K562 (cell line): ENCODE measurements at regions not wholly inside any gene's neighbourhood (a gene's known extent, or its start where the extent isn't known, plus 50 kb on each side); places are given as distances from the start of the nearest gene placed in this dataset.

Experiments used
- ATAC-seq: fragments of 200-7000 bp; cut with Tn5 transposase; 3 replicates; pipeline ENCODE4 v1.9.1; 2020; ENCODE audit warnings: moderate library complexity
- BruUV-seq: library from RNA; stranded (reverse); fragments of 400-500 nt; replicated peaks from 2 replicates; lab custom pipeline; 2021; lab: Mats Ljungman, UMichigan
- CTCF ChIA-PET: fragments of 300-600 bp; formaldehyde crosslinking; extraction: SDS; loops from one replicate; lab custom pipeline; 2021; ENCODE audit warnings: low intra/inter-chr PET ratio; lab: Yijun Ruan, JAX
- POLR2A ChIA-PET: fragments of 300-600, 350-650 bp; sonication (Branson Sonifier 250); formaldehyde crosslinking; extraction: SDS; loops from one replicate; lab custom pipeline; 2021; ENCODE audit warnings: antibody characterized with exemption, inconsistent platforms; lab: Yijun Ruan, JAX
- DNase-seq, 4 experiments: peaks; one replicate each; pipeline versions ENCODE4 v3.0.0 to v3.0.0-alpha.2; 2011 to 2018; ENCODE audit warnings: low spot score in 3 of 4, mixed read lengths in 3 of 4; ENCODE audit errors: extremely low read depth in 1 of 4
- FAIRE-seq: peaks from 2 replicates; lab custom pipeline; 2011; peaks lifted over from hg19 to GRCh38; lab: Jason Lieb, UNC
- H2AFZ ChIP-seq: 2 replicates; pipeline ENCODE4 v1.6.0; 2011; ENCODE audit warnings: low read depth, low read length, control low read depth, inconsistent platforms
- H3K27ac ChIP-seq: fragments of 200-600 bp; 3 replicates; pipeline ENCODE4 v1.8.0; 2011; ENCODE audit warnings: low read depth, mild to moderate bottlenecking, control low read depth, inconsistent platforms, low read length, moderate library complexity, mixed read lengths; ENCODE audit errors: extremely low read depth
- H3K27me3 ChIP-seq, 2 experiments: fragments of 300-600 bp in 1 of 2; 2 replicates in 1 of 2; 3 replicates in 1 of 2; pipeline versions ENCODE4 v1.6.0 to v1.8.0; 2011; ENCODE audit warnings: inconsistent platforms in 2 of 2, low read length in 2 of 2, mild to moderate bottlenecking in 1 of 2, mixed read lengths in 1 of 2, moderate library complexity in 1 of 2; ENCODE audit not compliant: control insufficient read depth in 2 of 2, insufficient read depth in 2 of 2
- H3K36me3 ChIP-seq: fragments of 300-600 bp; 3 replicates; pipeline ENCODE4 v1.8.0; 2011; ENCODE audit warnings: mild to moderate bottlenecking, low read length, inconsistent platforms; ENCODE audit not compliant: control insufficient read depth, insufficient read depth
- H3K4me1 ChIP-seq, 2 experiments: fragments of 200-600 bp in 1 of 2; replicated peaks in 1 of 2; 2 replicates in 1 of 2; 3 replicates in 1 of 2; pipeline versions ENCODE4 v1.5.1 to v1.8.0; 2011; ENCODE audit warnings: inconsistent platforms in 2 of 2, low read length in 2 of 2, mild to moderate bottlenecking in 1 of 2, mixed read lengths in 1 of 2, moderate library complexity in 1 of 2; ENCODE audit not compliant: control insufficient read depth in 2 of 2, insufficient read depth in 2 of 2
- H3K4me2 ChIP-seq: 2 replicates; pipeline ENCODE4 v1.6.1; 2011; ENCODE audit warnings: low read length, control low read depth, inconsistent platforms, mixed read lengths; ENCODE audit not compliant: insufficient read depth
- H3K4me3 ChIP-seq: fragments of 200-600 bp; sonication (generic), shearing (Covaris generic); 2 replicates; pipeline ENCODE4 v1.5.1; 2016; ENCODE audit warnings: control low read depth, inconsistent platforms
- H3K79me2 ChIP-seq: fragments of 200-600 bp; 3 replicates; pipeline ENCODE4 v1.8.0; 2011; ENCODE audit warnings: low read length, inconsistent platforms; ENCODE audit not compliant: control insufficient read depth, insufficient read depth
- H3K9ac ChIP-seq, 2 experiments: 2 replicates each; pipeline versions ENCODE4 v1.6.0 to v1.6.1; 2011; ENCODE audit warnings: low read depth in 2 of 2, low read length in 2 of 2, control low read depth in 1 of 2, inconsistent platforms in 1 of 2, mild to moderate bottlenecking in 1 of 2, mixed read lengths in 1 of 2; ENCODE audit not compliant: insufficient read depth in 1 of 2
- H3K9me1 ChIP-seq: one replicate; pipeline ENCODE4 v1.6.0; 2011; ENCODE audit warnings: inconsistent platforms, mild to moderate bottlenecking, low read length, moderate library complexity; ENCODE audit not compliant: control insufficient read depth, insufficient read depth
- H3K9me3 ChIP-seq: replicated peaks from 2 replicates; pipeline ENCODE4 v1.5.1; 2011; ENCODE audit warnings: low read depth, low read length, inconsistent platforms; ENCODE audit not compliant: control insufficient read depth, insufficient read depth
- H4K20me1 ChIP-seq: replicated peaks from 2 replicates; pipeline ENCODE4 v1.6.1; 2011; ENCODE audit warnings: low read length, inconsistent platforms, mixed read lengths; ENCODE audit not compliant: control insufficient read depth, insufficient read depth
- POLR3G ChIP-seq: IDR thresholded peaks from 2 replicates; pipeline ENCODE4 v1.6.1; 2011; ENCODE audit not compliant: insufficient read length, insufficient replicate concordance; ENCODE audit errors: extremely low read depth
- PPARD ChIP-seq: fragments of 250-450 bp; sonication (Bioruptor Pico); IDR thresholded peaks from 2 replicates; pipeline ENCODE4 v1.8.0; 2022; ENCODE audit warnings: inconsistent platforms, mild to moderate bottlenecking, moderate library complexity
- PRMT5 ChIP-seq: sonication (generic); formaldehyde crosslinking; IDR thresholded peaks from 2 replicates; pipeline ENCODE4 v1.5.0; 2020; ENCODE audit warnings: missing genetic modification reagents
- SMAD4 ChIP-seq: fragments of 250-450 bp; sonication (Bioruptor Pico); conservative IDR thresholded peaks from 2 replicates; pipeline ENCODE4 v1.8.0; 2021; ENCODE audit warnings: inconsistent platforms, mild to moderate bottlenecking, moderate library complexity
- SREBF1 ChIP-seq: fragments of 150-350 bp; IDR thresholded peaks from 2 replicates; pipeline ENCODE4 v1.6.1; 2014; ENCODE audit warnings: antibody characterized with exemption, low read depth, low read length, borderline replicate concordance
- TFAM ChIP-seq: fragments of 250-450 bp; sonication (Bioruptor Pico); conservative IDR thresholded peaks from 2 replicates; pipeline ENCODE4 v1.5.0; 2021; ENCODE audit warnings: mild to moderate bottlenecking, moderate library complexity
- XRCC4 ChIP-seq: IDR thresholded peaks from one replicate; pipeline ENCODE4 v1.6.1; 2011; ENCODE audit not compliant: insufficient read depth, insufficient read length; ENCODE audit errors: extremely low read depth
- ZNF133 ChIP-seq: fragments of 250-450 bp; sonication (Bioruptor Pico); IDR thresholded peaks from 2 replicates; pipeline ENCODE4 v1.4.0; 2020; ENCODE audit warnings: mild to moderate bottlenecking
- WGBS: fragments of 100-300 bp; shearing (Covaris generic); methylation state at CpG from one replicate; pipeline ENCODE4 v1.1.6; 2016; ENCODE audit warnings: low coverage, mixed read lengths; ENCODE audit not compliant: insufficient coverage; ENCODE audit errors: missing lambda C conversion rate; 5-methylcytosine and 5-hydroxymethylcytosine counted together
- in situ Hi-C: fragments of 300-500 bp; cut with MboI; formaldehyde crosslinking; loops from 4 replicates; pipeline ENCODE4 v1.15.0; 2018; ENCODE audit warnings: inconsistent platforms, mixed read lengths
- intact Hi-C: fragments of 100-400 bp; cut with micrococcal nuclease; formaldehyde crosslinking; loops from 2 replicates; pipeline ENCODE4 v1.14.2; 2022
- TF ChIP-seq, protein P1 (sequence below): fragments of 450-650 bp; IDR thresholded peaks from 2 replicates; pipeline ENCODE4 v1.6.1; 2017; ENCODE audit warnings: antibody characterized with exemption

DNA sequence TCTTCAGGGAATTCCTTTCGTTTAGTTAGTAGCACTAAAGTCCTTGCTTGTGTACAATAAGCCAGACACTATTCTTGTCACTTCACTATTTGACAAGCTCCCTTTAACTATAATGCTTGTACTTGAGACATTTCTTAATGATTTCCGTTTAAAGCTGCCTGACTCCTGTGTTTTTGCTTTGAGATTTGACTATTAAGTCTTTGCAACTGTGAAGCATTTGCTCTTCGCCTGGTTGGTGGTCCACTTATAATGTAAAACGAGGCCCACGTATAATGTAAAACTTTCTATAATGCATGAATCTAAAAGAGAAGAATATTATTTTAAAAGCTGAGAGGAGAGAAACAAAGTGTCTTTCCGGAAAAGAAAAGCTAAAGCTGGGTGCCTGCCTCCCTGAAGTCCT is 204.1 kb upstream of the FAM47C start (continued):
- no peak for TF ChIP-seq PPARD (CRISPR knock-in tag)
- no peak for TF ChIP-seq SMAD4
- no peak for TF ChIP-seq POLR3G
- no peak for TF ChIP-seq TFAM (CRISPR knock-in tag)
- no peak for TF ChIP-seq ZNF133 (CRISPR knock-in tag)
- TF ChIP-seq XRCC4: no peak

- no peaks in the 10 kb centered on the region for H3K27me3 ChIP-seq
- TF ChIP-seq SMAD4: no peak
- TF ChIP-seq, protein P1, sequence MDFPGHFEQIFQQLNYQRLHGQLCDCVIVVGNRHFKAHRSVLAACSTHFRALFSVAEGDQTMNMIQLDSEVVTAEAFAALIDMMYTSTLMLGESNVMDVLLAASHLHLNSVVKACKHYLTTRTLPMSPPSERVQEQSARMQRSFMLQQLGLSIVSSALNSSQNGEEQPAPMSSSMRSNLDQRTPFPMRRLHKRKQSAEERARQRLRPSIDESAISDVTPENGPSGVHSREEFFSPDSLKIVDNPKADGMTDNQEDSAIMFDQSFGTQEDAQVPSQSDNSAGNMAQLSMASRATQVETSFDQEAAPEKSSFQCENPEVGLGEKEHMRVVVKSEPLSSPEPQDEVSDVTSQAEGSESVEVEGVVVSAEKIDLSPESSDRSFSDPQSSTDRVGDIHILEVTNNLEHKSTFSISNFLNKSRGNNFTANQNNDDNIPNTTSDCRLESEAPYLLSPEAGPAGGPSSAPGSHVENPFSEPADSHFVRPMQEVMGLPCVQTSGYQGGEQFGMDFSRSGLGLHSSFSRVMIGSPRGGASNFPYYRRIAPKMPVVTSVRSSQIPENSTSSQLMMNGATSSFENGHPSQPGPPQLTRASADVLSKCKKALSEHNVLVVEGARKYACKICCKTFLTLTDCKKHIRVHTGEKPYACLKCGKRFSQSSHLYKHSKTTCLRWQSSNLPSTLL: no peak
- TF ChIP-seq SREBF1: no peak
- no peak for TF ChIP-seq PRMT5
- ChIA-PET CTCF (no interaction called here), POLR2A (no interaction called here)
- no peaks in the 10 kb centered on the region for H3K36me3 ChIP-seq
- no peaks in the 10 kb centered on the region for H3K79me2 ChIP-seq
- ATAC-seq (no peak), DNase-seq (no peak), FAIRE-seq (no peak)
- H3K9me1 ChIP-seq: no peaks in the 10 kb centered on the region
- intact Hi-C loops: no loop called here
- H3K4me3 ChIP-seq: no peak overlapping the region
- H3K9ac ChIP-seq: no peak overlapping the region
- in situ Hi-C loops: no loop called here
- no peak overlapping the region for H2AFZ ChIP-seq
- H3K27ac ChIP-seq: no peak overlapping the region
- 0% methylated on average over 3 of the region's 3 CpGs for WGBS
- BruUV-seq: no TSS peak
- H4K20me1 ChIP-seq: no peaks in the 10 kb centered on the region
- H3K9me3 ChIP-seq: no peaks in the 10 kb centered on the region
- H3K4me1 ChIP-seq: no peaks in the 10 kb centered on the region
- no peak overlapping the region for H3K4me2 ChIP-seq
These were observed 163.3 kb upstream of the FAM47C start for GRCh38 chrX:36844857-36845256.
